Embryonic facial prominence (tissue), 1 donor: ENCODE measurements at regions not wholly inside any gene's neighbourhood (a gene's known extent, or its start where the extent isn't known, plus 50 kb on each side); places are given as distances from the start of the nearest gene placed in this dataset.
"Not testable (repeated sequence)": the region's sequence is repeated elsewhere in the genome, so short reads cannot be mapped to it uniquely, and the experiment has no call there.

Source experiments
- DNase-seq: peaks from one replicate; pipeline ENCODE4 v3.0.0-alpha.2; 2016; ENCODE audit errors: extremely low spot score

- DNase-seq, result no peak
Measured at GRCh38 chr6:94698773-94699172, 878.6 kb upstream of the MANEA start.

- not testable (repeated sequence) for DNase-seq
Measured at GRCh38 chr6:94687255-94687654, 890.1 kb upstream of the MANEA start.

- DNase-seq, result no peak
Measured at GRCh38 chr6:94683409-94683808, 893.9 kb upstream of the MANEA start.

GRCh38 chr6:94680669-94681212 is 896.6 kb upstream of the MANEA start:
- no peak for DNase-seq

GRCh38 chr6:94673251-94673650 is 904.1 kb upstream of the MANEA start:
- DNase-seq, result no peak

- no peak for DNase-seq
Measured at GRCh38 chr6:94670017-94670416, 907.3 kb upstream of the MANEA start.

GRCh38 chr6:94668876-94669275 is 908.5 kb upstream of the MANEA start:
- DNase-seq, result no peak

- no peak for DNase-seq
Measured at GRCh38 chr6:94658929-94659328, 918.4 kb upstream of the MANEA start.

GRCh38 chr6:94651239-94651638 is 926.1 kb upstream of the MANEA start:
- no peak for DNase-seq

GRCh38 chr6:94645191-94645590 is 932.1 kb upstream of the MANEA start:
- DNase-seq, result no peak

- DNase-seq, result no peak
Measured at GRCh38 chr6:94639564-94639963, 937.8 kb upstream of the MANEA start.

- no peak for DNase-seq
Measured at GRCh38 chr6:94636780-94637385, 940.5 kb upstream of the MANEA start.

GRCh38 chr6:94623586-94623985 is 953.7 kb upstream of the MANEA start:
- no peak for DNase-seq

GRCh38 chr6:94622783-94623182 is 954.6 kb upstream of the MANEA start:
- no peak for DNase-seq

- DNase-seq, result no peak
Measured at GRCh38 chr6:94600636-94601035, 976.7 kb upstream of the MANEA start.

- no peak for DNase-seq
Measured at GRCh38 chr6:94597487-94597886, 979.8 kb upstream of the MANEA start.

GRCh38 chr6:94590416-94590815 is 986.9 kb upstream of the MANEA start:
- no peak for DNase-seq

GRCh38 chr6:94588301-94588700 is 989.0 kb upstream of the MANEA start:
- DNase-seq, result no peak

GRCh38 chr6:94584211-94584610 is 993.1 kb upstream of the MANEA start:
- DNase-seq, result no peak

- DNase-seq, result no peak
Measured at GRCh38 chr6:94570581-94570980, 1006.8 kb upstream of the MANEA start.

- no peak for DNase-seq
Measured at GRCh38 chr6:94562846-94563245, 1014.5 kb upstream of the MANEA start.

- DNase-seq, result no peak
Measured at GRCh38 chr6:94559829-94560537, 1017.4 kb upstream of the MANEA start.

- not testable (repeated sequence) for DNase-seq
Measured at GRCh38 chr6:94557207-94557606, 1020.1 kb upstream of the MANEA start.
